ENCODE measurements at regions not wholly inside any gene's neighbourhood (a gene's known extent, or its start where the extent isn't known, plus 50 kb on each side); places are given as distances from the start of the nearest gene placed in this dataset.

DNA sequence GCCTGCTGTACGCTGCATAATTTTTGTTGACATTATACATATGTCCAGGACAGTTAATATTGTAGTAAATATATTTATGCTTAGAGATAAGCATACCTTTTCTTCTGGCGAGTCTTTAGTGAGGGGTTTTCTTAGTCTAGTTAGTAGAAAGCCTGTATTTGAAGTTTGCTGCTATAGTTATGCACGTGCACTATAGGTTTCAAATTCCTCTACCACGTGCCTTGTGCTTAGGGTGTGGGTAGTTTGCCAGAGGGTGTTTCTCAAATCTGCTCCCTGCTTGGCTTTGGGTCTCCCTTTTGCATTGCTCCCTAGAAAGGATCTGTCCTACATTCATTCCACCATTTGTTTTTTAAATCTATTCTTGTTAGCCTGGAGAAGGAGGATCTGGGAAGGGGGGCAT, 181.4 kb upstream of the UFL1 start:
- TF ChIP-seq EZH2 (IDR thresholded peaks at IDR 0.05; ENCODE audit: borderline replicate concordance, insufficient read depth, low read length, poor library complexity, severe bottlenecking) (no peak), POLR2AphosphoS5 (IDR thresholded peaks at IDR 0.05) (no peak), EP300 (conservative IDR thresholded peaks at IDR 0.05; ENCODE audit: poor library complexity, severe bottlenecking) (no peak), RAD21 (conservative IDR thresholded peaks at IDR 0.05) (no peak), TAF1 (IDR thresholded peaks at IDR 0.05; ENCODE audit: low read depth) (no peak)
- TF ChIP-seq, protein P1, sequence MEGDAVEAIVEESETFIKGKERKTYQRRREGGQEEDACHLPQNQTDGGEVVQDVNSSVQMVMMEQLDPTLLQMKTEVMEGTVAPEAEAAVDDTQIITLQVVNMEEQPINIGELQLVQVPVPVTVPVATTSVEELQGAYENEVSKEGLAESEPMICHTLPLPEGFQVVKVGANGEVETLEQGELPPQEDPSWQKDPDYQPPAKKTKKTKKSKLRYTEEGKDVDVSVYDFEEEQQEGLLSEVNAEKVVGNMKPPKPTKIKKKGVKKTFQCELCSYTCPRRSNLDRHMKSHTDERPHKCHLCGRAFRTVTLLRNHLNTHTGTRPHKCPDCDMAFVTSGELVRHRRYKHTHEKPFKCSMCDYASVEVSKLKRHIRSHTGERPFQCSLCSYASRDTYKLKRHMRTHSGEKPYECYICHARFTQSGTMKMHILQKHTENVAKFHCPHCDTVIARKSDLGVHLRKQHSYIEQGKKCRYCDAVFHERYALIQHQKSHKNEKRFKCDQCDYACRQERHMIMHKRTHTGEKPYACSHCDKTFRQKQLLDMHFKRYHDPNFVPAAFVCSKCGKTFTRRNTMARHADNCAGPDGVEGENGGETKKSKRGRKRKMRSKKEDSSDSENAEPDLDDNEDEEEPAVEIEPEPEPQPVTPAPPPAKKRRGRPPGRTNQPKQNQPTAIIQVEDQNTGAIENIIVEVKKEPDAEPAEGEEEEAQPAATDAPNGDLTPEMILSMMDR (IDR thresholded peaks at IDR 0.05; ENCODE audit: poor library complexity, severe bottlenecking) = no peak
- TF ChIP-seq, protein P2, sequence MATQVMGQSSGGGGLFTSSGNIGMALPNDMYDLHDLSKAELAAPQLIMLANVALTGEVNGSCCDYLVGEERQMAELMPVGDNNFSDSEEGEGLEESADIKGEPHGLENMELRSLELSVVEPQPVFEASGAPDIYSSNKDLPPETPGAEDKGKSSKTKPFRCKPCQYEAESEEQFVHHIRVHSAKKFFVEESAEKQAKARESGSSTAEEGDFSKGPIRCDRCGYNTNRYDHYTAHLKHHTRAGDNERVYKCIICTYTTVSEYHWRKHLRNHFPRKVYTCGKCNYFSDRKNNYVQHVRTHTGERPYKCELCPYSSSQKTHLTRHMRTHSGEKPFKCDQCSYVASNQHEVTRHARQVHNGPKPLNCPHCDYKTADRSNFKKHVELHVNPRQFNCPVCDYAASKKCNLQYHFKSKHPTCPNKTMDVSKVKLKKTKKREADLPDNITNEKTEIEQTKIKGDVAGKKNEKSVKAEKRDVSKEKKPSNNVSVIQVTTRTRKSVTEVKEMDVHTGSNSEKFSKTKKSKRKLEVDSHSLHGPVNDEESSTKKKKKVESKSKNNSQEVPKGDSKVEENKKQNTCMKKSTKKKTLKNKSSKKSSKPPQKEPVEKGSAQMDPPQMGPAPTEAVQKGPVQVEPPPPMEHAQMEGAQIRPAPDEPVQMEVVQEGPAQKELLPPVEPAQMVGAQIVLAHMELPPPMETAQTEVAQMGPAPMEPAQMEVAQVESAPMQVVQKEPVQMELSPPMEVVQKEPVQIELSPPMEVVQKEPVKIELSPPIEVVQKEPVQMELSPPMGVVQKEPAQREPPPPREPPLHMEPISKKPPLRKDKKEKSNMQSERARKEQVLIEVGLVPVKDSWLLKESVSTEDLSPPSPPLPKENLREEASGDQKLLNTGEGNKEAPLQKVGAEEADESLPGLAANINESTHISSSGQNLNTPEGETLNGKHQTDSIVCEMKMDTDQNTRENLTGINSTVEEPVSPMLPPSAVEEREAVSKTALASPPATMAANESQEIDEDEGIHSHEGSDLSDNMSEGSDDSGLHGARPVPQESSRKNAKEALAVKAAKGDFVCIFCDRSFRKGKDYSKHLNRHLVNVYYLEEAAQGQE (IDR thresholded peaks at IDR 0.05; ENCODE audit: borderline replicate concordance) = no peak

All from neural cell (in vitro differentiated cells).